Stimulated activated CD4-positive, alpha-beta T cell treated with anti-CD3 and anti-CD28 coated beads, Interleukin-12 subunit alpha, Interleukin-12 subunit beta, amount 100 ng/mL, for 24 hours (primary cell): ENCODE measurements at regions not wholly inside any gene's neighbourhood (a gene's known extent, or its start where the extent isn't known, plus 50 kb on each side); places are given as distances from the start of the nearest gene placed in this dataset.
"Not testable (repeated sequence)": the region's sequence is repeated elsewhere in the genome, so short reads cannot be mapped to it uniquely, and the experiment has no call there.

Experiments used
- DNase-seq, 2 experiments: peaks; one replicate each; pipeline ENCODE4 v3.0.0-alpha.2; 2020; ENCODE audit warnings: low read depth in 2 of 2

DNA sequence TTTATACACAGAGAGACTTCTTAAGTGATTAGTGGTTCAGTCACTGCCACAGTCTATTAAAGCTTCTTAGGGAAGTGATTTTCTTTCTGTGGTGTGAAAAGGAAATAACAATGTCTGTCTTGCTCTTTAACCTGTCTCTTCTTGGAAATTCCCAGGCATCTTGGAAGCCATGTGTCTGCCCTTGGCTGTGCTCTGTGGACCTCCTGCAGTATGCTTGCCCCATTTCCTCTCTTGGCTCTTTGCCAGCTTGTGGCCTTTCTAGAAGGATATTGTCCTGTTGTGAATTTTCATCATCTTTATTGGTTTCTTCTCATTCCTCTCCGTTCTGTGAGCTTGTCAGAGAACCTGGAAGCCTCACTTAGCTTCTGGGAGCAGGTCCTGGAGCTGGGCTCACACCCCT is 338.4 kb upstream of the C2CD4B start:
- no peak for DNase-seq

DNA sequence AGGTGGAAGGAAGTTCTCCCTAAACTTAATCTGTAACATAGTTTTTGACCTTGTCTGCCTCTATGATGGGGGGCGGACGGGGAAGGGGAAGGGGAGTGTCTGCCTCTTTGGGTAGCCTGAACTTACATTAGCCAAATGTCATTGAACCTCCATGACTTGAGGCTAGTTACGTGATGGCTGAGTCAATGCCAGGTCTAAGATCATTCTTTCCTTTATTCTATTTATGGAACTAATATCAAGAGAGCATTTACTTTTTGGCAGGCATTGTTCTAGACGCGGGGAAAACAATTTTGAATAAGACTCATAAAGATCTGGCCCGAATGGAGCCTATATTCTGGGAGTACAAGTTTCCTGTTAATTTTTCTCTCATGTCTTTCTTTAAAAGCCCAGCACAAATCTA is 340.7 kb upstream of the C2CD4B start:
- DNase-seq, result no peak

DNA sequence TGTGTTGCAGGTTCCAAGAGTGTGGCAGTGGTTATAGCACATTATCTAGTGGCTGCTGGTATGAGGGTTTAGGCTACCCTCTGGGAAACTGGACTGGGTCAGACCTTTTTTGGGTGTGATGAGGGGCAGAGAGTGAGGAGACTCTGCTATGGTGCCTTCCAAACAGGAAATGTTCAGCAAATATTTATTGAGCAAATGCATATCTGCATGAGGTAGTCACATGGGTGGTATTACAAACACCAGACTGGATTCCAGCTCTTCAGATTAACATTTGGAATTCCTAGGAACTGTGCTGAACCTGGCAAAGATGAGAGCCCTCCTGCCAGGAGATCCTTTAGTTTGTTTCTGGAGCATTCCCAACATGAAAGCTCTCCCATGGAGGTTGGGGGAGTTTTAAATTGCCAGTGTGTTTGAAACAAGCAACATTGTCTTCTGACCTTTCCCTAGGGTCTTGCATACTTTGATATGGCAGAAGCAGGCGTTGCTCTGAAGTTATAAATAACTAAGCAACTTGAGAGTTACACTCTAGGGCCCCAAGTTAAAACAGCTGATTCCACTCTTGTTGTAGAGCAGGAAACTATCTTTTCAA is 341.2 kb upstream of the C2CD4B start:
- DNase-seq, result no peak

DNA sequence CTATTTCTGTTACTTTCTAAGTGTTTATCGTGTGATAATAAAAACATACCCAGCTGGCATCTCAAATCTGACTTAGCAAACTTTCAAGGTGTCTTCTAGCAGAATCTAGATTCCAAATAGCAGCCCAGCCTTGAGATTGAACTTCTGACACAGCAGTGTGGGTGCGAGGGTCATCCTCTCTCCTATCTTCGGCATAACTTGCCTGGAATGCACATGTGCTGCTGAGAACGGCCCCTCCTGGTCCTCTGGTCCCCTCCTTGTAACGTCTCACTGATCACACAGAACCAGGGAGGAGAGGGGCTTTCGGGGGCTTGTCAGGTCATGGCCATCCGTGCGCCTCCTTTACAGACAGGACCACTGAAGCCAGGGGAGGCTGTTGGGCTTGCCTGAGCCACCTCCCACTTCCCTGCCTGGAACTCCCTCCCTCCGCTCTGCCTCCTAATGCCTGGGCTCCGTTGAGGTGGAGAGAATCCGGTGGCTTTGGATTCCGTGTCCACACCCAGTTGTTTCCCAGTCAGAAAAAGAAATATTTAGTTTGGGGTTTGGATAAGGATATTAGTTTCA is 344.4 kb upstream of the C2CD4B start:
- no peak for DNase-seq

DNA sequence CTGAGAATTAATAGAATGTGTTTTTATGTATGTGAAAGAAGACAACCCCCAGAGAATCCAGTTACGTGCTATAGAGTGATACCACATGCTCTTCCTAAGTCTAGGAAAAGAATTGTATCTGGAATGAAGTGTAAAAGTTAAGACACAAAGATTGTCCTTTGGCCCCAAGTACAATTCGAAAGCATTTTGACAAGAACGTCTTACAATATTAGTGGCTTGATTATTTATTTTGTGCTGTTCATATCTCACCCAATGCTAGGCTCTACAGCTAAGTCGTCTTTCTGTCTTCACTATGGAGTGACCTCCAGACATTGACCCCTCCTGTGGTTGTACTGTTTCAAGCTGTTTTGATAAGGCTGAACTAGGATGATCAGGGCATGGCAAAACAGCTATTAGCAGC is 345.7 kb upstream of the C2CD4B start:
- no peak for DNase-seq

DNA sequence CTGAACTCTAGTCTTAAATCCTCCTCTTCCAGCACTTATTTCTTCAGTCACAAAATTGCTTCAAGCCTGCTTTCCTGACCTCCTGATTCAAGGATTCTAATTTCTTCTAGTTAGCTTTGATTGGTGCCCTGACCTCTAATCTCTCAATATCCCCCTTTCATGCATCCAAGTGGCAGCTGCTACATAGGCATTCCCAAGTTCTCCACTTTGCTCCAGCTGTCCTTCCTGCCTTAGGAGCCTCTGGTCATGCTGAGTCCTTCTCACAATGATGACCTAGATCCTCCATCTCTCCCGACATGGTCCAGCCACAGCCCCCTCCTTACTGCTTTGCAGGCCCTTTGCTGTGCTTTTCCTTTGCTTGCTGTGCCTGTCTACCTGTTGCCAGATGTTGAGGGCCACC is 347.8 kb upstream of the C2CD4B start:
- DNase-seq, result no peak

DNA sequence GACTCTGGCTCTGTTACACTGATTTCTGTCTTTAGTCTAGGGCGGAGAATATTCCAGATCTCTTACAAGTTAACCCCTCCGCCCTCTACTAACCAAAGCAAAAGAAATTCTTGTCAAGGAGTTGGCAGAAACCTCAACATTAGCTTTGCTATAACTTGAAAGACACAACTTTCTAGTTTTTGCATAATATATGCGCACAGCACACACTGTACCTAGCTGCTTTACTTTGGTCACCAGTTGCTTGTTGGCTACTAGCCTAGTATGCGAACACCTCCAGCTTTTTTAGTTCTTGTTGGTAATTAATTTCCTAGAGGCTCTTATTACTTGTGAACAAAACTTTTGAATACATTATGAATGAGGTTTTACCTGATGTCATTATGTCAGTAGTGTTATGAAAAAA is 348.8 kb upstream of the C2CD4B start:
- no peak for DNase-seq

DNA sequence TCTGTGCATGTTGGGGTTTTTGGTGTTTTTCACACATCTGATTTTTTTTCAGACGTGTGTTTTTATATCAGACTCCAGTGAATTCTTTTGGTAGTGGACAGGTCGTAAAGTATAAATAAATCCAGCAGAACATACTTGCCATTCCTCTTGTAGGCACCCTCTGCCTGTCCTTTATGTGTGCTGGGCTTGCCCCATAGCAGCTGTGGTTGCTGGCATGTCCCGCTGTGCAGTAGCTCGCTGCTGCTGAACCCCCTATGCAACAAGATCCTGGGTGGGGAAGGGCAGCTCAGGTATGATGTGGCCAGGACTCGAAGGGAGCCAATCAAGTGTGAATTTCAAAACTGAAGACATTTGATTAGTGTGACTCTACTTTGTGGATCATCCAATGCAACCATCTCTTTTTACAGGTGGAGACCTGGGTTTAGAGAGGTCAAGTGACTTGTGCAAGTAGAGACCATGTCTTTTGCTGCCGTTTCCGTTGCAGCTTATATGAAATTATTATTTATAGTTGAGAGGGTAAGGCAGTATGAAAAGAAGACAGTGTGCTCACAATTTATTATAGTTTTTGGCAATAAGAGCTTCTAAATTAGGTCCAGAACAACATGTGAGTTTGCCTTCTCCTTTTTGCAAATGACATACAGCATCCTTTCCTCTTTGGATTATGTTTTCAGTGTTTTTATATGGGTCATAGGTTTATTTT is 350.8 kb upstream of the C2CD4B start:
- no peak for DNase-seq

DNA sequence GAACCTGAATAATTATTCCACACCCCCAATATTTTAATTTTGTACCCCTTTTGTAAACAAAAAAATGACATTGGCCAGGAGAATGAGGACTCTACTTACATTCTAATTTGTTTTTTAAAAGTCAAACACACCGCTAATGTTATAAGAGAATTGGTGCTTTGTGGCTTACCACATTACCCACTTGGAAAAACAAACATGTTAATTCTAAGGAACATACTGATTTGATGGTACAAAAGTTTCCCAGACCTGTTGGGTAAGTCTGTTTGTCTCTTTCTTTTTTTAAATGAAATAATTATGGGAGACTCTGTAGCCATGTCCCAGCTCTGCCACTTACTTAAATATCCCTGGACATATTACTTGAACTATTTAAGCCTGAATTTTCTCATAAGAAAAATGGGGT is 352.5 kb upstream of the C2CD4B start:
- DNase-seq, result no peak

DNA sequence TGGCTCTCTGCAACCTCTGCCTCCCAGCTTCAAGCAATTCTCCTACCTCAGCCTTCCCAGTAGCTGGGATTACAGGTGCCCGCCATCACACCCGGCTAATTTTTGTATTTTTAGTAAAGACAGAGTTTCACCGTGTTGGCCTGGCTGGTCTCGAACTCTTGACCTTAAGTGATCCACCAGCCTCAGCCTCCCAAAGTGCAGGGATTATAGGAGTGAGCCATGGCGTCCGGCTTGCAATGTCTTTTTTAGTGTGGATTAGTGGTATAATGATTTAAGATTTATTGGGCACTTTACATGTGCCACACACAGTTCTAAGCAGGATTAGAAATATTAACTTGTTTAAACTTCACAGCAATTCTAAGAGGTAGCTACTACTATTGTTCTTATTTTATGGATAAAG is 353.6 kb upstream of the C2CD4B start:
- not testable (repeated sequence) for DNase-seq

DNA sequence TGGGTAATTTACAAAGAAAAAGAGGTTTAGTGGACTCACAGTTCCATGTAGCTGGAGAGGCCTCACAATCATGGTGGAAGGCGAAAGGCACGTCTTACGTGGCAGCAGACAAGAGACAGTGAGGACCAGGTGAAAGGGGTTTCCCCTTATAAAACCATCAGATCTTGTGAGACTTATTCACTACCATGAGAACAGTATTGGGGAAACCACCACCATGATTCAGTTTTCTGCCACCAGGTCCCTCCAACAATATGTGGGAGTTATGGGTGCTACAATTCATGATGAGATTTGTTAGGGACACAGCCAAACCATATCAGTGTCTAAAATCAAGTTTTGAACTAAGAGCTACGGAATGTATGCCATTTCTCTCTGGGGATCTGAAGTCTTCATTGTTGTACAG is 354.8 kb upstream of the C2CD4B start:
- peak in 1 of 2 experiments; percentile 2 for DNase-seq

DNA sequence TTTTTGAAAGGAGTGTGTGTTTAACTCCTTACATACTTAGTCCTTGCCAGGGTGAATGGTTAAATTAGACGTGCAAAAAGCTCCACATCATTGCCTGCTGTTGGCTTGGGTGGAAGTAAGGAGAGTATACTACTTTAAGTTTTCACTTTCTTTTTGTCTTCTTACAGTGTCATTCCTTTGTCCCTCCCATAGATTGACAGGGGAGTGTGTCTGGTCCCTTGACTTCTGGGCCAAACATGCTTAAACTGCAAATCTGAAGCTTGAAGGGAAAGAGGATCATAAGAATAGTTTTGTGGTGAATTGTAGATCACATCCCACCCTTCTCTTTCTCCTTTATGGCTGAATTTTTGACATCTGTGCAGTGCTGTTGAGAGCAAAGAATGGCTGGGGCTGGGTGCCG is 355.8 kb upstream of the C2CD4B start:
- DNase-seq, result no peak

DNA sequence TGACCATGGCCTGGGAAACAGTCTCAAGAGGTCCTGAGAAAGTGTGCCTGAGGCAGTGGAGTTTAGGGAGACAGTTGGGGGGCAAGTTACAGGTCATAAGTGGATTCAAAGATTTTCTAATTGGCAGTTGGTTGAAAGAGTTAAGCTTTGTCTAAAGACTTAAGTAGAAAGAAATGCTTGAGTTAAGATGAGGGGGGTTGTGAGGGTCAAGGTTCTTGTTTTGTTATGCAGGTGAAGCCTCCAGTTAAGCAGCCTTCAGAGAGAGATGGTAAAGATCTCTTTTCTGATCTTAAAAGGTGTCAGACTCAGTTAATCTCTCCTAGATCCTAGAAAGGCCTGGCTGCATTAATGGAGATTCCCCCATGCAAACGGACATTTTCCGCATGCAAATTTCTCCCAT is 356.3 kb upstream of the C2CD4B start:
- DNase-seq, result no peak

DNA sequence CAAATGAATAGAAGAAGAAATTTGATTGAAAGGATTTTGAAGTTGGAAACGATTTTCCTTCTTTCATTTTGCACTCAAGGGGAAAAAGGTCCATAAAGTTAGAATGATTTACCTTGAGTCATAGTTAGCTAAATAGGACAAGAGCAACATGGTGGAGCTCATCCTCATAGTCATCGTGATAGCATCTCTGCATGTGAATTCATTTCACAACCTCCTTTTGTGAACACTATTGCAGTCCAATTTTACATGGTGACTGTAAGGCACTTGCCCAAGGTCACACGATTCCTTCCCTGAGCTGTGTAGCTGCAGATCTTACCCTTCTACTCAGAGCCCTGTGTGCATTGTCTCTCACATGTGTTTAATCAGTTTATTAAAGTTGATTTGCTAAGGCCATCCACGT is 359.8 kb upstream of the C2CD4B start:
- DNase-seq, result no peak

DNA sequence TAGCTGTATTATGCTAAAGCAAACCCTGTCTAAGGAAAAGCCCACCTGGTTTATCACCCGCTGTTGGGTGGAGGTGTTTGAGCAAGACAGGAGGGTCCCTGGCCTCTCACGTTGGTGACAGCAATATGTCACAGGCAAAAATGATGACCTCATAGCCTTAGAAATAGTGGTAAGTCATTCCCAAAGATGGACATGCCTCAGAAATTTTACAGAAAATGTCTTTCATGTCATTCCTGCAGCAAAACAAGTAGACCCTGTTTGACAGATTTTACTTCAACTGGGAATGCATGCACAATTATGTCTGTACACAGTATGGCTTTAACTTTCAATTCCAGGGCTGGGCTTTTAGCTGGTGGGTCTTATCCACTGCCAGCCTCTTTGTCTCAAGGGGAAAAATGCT is 362.3 kb upstream of the C2CD4B start:
- no peak for DNase-seq

DNA sequence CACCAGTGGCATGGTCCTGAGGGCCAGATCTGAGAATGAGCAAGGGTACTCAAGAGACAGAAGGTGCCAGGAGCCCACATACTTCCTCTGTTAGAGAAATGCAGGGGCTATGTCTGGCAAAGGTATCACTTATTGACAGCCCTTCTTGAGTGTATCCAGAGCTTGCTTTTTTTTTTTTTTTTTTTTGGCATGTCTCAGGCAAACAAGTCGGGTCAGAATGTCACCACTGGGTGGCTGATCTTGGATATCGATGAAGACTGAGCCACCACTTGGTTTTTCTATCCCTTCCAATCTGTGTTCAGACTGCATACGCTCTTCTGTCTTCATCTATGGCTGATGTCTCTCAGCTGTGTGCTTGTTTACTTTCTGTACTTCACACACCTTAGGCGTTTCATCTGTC is 363.4 kb upstream of the C2CD4B start:
- DNase-seq, result no peak

DNA sequence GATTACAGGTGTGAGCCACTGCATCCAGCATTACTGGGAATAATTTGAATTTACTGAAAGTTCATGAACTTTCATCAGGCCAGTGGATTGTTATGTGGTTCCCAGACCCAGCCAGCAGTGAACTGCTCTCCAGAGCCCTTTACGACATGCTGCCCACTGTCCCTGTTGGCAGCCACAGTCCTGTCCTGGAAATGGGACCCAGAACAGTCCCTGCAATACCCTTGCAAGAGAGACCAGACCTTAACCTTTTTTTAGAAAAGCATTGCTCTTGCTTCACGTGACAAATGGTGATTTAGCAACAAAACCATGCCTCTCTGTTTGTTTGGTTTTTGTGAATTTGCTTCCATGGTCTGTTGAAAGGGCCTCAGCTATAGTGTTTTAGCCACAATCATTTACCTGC is 367.3 kb upstream of the C2CD4B start:
- DNase-seq, result no peak

DNA sequence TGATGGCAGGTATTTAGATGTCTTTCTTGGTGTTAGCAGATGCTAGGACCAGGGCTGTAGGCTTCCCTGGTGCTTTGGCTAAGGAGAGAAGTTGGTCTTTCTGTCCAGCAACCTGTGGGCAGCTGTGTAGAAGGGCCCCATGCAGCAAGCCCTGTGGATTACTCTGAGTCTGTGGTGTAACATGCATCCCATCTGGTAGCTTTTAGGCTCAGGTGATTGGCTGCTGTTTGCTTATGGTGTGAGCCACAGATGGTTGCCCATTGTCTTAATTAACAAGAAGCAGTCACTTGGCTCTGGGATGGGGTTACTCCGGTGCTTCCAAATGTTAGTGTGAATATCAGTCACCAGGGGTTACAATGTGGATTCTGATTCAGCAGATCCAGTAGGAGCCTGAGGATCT is 368.6 kb upstream of the C2CD4B start:
- no peak for DNase-seq

DNA sequence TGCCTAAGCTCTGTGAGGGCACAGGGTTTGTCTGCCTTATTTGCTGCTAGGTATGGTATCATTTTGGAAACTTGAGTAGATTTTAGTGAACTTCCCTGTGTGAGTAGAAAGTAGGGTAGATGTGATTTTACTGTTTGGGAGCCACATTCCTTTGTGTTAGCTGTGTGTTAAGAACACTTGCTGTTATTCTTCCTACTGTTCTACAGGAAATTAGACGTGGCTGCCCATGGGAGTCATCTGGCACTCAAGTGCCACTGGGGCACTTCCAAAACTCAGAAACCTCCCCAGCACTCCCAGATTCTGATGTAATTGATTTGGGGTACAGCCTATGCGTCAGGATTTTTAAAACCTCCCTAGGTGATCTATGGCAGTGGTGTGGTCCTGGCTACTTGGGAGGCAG is 369.9 kb upstream of the C2CD4B start:
- no peak for DNase-seq

DNA sequence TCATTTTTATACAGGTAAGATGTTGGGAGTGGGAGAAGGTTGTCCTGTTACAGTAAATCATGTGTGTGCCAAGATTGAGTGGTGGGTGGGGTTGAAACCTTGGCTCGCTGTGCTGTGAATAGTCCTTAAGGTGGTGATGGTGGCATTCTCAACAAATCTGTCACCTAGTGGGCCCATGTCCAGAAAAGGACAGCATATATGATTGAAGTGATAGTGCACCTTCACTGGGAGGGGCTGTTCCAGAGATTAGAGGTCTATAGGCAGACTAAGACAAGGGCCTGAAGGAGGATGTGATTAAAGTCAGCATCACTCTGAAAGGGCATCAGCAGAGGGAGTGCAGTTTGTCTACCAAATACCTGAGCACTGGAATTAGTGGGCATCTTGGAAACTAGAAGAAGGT is 374.2 kb upstream of the C2CD4B start:
- no peak for DNase-seq

DNA sequence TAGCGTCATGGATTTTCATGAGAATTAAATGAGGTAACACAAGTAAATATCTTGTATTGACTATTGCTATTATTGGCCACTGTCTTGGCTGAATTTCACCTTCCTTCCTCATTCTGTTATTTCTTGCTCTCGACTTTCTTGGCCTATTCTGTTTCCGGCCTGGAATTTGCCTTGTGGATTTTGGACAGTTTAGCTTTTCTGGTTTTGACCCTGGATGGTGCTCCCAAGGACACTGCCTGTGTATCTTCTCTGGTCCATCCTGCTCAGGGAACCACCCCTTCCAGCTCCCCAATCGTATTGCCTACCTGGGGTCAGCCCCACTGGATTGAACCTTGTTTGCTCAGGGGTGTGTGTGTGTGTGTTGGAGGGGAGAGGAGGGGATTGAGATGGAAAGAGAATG is 376.2 kb upstream of the C2CD4B start:
- no peak for DNase-seq

DNA sequence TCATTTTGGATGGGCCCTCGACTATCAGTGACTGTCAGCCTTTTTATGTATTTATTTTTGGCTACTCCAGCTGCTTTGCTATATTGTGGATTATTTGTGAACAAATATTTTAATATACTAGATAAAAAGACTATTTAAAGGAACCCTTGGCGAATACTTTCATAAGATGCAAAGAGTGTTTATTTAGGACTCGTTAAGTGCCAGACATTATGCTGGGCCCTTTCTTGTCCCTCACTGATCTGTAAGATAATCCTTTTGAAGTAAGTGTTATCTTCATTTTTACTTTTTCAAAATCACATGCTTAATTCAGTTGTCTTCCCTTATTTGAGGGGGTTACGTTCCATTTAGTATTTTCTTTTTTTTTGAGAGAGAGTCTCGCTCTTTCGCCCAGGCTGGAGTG is 376.8 kb upstream of the C2CD4B start:
- DNase-seq, result no peak

DNA sequence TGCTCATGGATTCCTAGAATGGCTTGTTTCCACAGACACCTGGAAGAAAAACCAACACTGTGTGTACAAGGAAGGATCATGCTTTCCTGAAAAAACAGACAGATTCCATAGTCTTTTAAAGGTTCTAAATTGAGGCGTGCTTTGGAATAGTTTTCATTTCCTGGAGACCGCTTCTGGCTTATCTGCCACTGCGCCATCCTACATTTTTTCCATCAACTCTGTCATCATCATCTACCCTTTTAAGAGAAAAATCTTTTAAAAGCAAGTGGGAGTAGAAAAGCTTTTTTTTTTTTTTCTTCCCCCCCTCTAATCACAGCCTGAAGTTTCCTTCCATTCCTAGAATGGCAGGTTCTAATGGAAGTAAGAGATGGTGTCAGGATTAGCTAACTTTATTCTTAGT is 379.4 kb upstream of the C2CD4B start:
- no peak for DNase-seq
